GM19452 (cell line): ENCODE measurements at regions not wholly inside any gene's neighbourhood (a gene's known extent, or its start where the extent isn't known, plus 50 kb on each side); places are given as distances from the start of the nearest gene placed in this dataset.
"Not testable (repeated sequence)": the region's sequence is repeated elsewhere in the genome, so short reads cannot be mapped to it uniquely, and the experiment has no call there.

Source experiments
- ATAC-seq: cut with Tn5 transposase; IDR thresholded peaks from one replicate; pipeline ENCODE4 v1.9.1; 2021; ENCODE audit not compliant: unreplicated experiment

- ATAC-seq, result no peak
These were observed 166.9 kb upstream of the IL12B start for GRCh38 chr5:159497221-159497620.

GRCh38 chr5:159498630-159499029, 168.3 kb upstream of the IL12B start:
- no peak for ATAC-seq

GRCh38 chr5:159502116-159502515, 171.8 kb upstream of the IL12B start:
- ATAC-seq, result not testable (repeated sequence)

- ATAC-seq, result no peak
These were observed 172.9 kb upstream of the IL12B start for GRCh38 chr5:159503236-159503635.

- no peak for ATAC-seq
These were observed 174.0 kb upstream of the IL12B start for GRCh38 chr5:159504106-159504856.

- no peak for ATAC-seq
These were observed 174.6 kb upstream of the IL12B start for GRCh38 chr5:159504857-159505304.

GRCh38 chr5:159507055-159507454, 176.8 kb upstream of the IL12B start:
- no peak for ATAC-seq

GRCh38 chr5:159507661-159508060, 177.4 kb upstream of the IL12B start:
- ATAC-seq, result no peak

- ATAC-seq, result no peak
These were observed 178.1 kb upstream of the IL12B start for GRCh38 chr5:159508344-159508743.

GRCh38 chr5:159509002-159509660, 178.8 kb upstream of the IL12B start:
- no peak for ATAC-seq

- no peak for ATAC-seq
These were observed 180.0 kb upstream of the IL12B start for GRCh38 chr5:159510282-159510681.

- ATAC-seq, result no peak
These were observed 181.3 kb upstream of the IL12B start for GRCh38 chr5:159511570-159511969.

GRCh38 chr5:159512064-159512463, 181.8 kb upstream of the IL12B start:
- ATAC-seq, result no peak

GRCh38 chr5:159514229-159514810, 184.0 kb upstream of the IL12B start:
- ATAC-seq, result no peak

- no peak for ATAC-seq
These were observed 184.9 kb upstream of the IL12B start for GRCh38 chr5:159515197-159515596.

- peak; percentile 97 for ATAC-seq
These were observed 185.7 kb upstream of the IL12B start for GRCh38 chr5:159515909-159516415.

GRCh38 chr5:159518371-159518770, 188.1 kb upstream of the IL12B start:
- no peak for ATAC-seq

- ATAC-seq, result no peak
These were observed 189.1 kb upstream of the IL12B start for GRCh38 chr5:159519365-159519764.

- no peak for ATAC-seq
These were observed 192.6 kb upstream of the IL12B start for GRCh38 chr5:159522841-159523240.

- not testable (repeated sequence) for ATAC-seq
These were observed 194.0 kb upstream of the IL12B start for GRCh38 chr5:159524279-159524678.

- ATAC-seq, result no peak
These were observed 194.8 kb upstream of the IL12B start for GRCh38 chr5:159525117-159525516.
